Mucosa of descending colon (tissue), 3 donors: ENCODE measurements at regions not wholly inside any gene's neighbourhood (a gene's known extent, or its start where the extent isn't known, plus 50 kb on each side); places are given as distances from the start of the nearest gene placed in this dataset.
"Not testable (repeated sequence)": the region's sequence is repeated elsewhere in the genome, so short reads cannot be mapped to it uniquely, and the experiment has no call there.

Experiments
- ATAC-seq: fragments of 200-7000 bp; cut with Tn5 transposase; one replicate; pipeline ENCODE4 v1.9.1; 2020; ENCODE audit warnings: mild to moderate bottlenecking, moderate library complexity
- DNase-seq, 3 donors: peaks; one replicate each; pipeline ENCODE4 v3.0.0-alpha.2; 2020
- H3K36me3 ChIP-seq: fragments of 200-600 bp; one replicate; pipeline ENCODE4 v1.8.0; 2021; ENCODE audit warnings: low read depth, mild to moderate bottlenecking
- H3K4me1 ChIP-seq: fragments of 200-600 bp; one replicate; pipeline ENCODE4 v1.8.0; 2021; ENCODE audit warnings: low read depth, mild to moderate bottlenecking
- H3K4me3 ChIP-seq: fragments of 200-600 bp; one replicate; pipeline ENCODE4 v1.8.0; 2021; ENCODE audit warnings: mild to moderate bottlenecking
- H3K9me3 ChIP-seq: fragments of 200-600 bp; one replicate; pipeline ENCODE4 v1.8.0; 2021; ENCODE audit warnings: mild to moderate bottlenecking
- intact Hi-C, 2 donors: fragments of 100-400 bp; cut with DNase I in 1 of 2; cut with micrococcal nuclease in 1 of 2; formaldehyde crosslinking; loops; one replicate each; pipeline versions ENCODE4 v1.11.0 to v1.11.1; 2022; cut with DNase I, micrococcal nuclease
- TF ChIP-seq, protein P1 (sequence below): fragments of 200-600 bp; IDR thresholded peaks from one replicate; pipeline ENCODE4 v1.8.0; 2022; ENCODE audit warnings: antibody characterized with exemption, mild to moderate bottlenecking
- donor health status: DM: no; HTN: no; CAD: no; lungs with moderate emphysema.
- donor health status: DM: no; HTN: no; CAD: no.
- donor health status: DM: no; HTN: yes; CAD: no.

DNA sequence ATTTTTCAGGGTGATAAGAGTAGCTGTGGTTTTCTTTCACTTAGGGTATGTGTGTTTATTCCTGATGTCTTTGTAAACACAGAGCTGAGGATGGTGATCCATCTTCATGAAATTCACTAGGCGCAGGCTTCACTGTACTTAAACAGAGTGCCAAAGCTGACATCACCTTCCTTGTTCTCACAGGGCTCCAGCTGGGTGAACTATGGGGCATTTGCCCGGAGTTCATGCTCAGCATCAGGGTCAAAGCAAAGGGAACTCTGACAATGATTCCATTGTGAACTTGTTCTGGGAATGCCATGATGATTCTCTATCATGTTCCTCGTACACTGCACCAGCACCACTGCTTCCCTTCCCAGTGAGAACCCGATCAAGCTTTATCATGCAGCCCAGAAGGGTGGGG lies 184.8 kb upstream of the P2RY1 start:
- Histone ChIP-seq H3K4me1 (no peaks in the 10 kb centered on the region), H3K36me3 (no peaks in the 10 kb centered on the region), H3K9me3 (no peaks in the 10 kb centered on the region), H3K4me3 (no peak overlapping the region)
- TF ChIP-seq, protein P1, sequence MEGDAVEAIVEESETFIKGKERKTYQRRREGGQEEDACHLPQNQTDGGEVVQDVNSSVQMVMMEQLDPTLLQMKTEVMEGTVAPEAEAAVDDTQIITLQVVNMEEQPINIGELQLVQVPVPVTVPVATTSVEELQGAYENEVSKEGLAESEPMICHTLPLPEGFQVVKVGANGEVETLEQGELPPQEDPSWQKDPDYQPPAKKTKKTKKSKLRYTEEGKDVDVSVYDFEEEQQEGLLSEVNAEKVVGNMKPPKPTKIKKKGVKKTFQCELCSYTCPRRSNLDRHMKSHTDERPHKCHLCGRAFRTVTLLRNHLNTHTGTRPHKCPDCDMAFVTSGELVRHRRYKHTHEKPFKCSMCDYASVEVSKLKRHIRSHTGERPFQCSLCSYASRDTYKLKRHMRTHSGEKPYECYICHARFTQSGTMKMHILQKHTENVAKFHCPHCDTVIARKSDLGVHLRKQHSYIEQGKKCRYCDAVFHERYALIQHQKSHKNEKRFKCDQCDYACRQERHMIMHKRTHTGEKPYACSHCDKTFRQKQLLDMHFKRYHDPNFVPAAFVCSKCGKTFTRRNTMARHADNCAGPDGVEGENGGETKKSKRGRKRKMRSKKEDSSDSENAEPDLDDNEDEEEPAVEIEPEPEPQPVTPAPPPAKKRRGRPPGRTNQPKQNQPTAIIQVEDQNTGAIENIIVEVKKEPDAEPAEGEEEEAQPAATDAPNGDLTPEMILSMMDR, result no peak
- DNase-seq, result no peak
- intact Hi-C loops, result no loop called here
- ATAC-seq, result no peak

DNA sequence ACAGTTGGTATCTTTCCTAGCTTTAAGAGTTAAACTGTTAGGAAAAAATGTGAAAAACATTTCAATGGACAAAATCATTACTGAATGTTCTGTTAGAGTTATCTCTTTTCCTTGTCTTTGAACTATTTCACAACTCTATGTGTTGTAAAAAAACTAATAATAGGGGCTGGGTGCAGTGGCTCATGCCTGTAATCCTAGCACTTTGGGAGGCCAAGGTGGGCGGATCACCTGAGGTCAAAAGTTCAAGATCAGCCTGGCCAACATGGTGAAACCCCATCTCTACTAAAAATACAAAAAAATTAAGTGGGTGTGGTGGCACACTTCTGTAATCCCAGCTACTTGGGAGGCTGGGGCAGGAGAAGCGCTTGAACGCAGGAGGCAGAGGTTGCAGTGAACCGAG lies 184.0 kb upstream of the P2RY1 start:
- H3K9me3 ChIP-seq, intact Hi-C loops, H3K36me3 ChIP-seq, ATAC-seq, H3K4me1 ChIP-seq, H3K4me3 ChIP-seq, DNase-seq: not testable (repeated sequence)

DNA sequence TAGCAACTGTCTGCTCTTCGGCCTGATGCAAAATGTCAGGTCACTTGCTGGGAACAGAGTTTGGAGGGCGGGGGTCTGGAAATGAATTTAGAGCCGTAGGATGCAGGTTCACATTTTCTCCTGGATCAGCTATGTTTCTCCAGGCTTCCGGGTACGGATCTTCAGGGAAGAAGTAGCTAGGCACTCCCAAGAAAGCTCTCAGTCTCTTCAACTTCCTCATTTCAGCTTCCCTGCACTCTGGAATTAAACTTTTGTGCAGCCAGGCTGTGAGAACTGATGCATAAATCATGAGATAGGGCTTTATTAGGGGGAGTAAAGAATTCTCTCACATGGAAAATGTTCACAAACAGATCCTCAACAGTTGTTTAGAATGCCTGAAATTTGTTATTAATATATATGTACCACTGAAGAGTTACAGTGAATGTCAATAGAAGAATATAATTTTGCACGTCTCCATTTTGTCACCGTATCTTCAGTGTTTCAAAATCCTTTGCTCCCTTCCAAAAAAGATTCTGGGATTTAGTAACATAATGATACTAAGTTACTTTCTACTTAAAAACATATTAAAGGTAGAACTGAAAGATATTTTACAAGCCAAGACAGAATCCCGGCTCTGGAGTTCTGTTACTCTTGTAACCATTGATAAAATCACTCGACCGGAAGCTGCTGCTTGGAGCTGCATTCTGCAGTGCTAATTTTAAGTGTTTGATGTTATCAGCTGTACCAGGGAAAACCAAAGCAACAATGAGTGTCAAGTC lies 178.5 kb upstream of the P2RY1 start:
- ATAC-seq (no peak), DNase-seq (no peak)
- H3K9me3 ChIP-seq, result no peaks in the 10 kb centered on the region
- no peak overlapping the region for H3K4me3 ChIP-seq
- no peaks in the 10 kb centered on the region for H3K36me3 ChIP-seq
- TF ChIP-seq, protein P1, result no peak
- H3K4me1 ChIP-seq, result no peaks in the 10 kb centered on the region
- intact Hi-C loops, result no loop called here

DNA sequence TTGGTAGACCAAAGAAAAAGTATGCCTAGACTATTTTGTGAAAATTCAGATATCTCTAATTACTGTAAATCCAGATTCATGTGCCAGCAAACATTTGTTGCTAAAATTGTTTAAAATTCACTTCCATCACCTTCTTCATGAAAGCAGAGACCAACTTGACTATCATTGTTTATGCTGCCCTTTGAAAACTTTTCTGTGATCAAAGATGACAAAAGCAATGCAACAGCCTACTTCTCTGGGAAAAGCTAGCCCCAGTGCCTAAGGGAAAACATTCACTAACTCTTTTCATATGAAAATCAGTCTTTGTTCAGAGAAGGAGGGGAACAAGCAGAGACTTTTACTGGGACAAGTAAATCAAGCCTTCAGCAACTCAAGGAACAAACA lies 178.0 kb upstream of the P2RY1 start:
- TF ChIP-seq, protein P1, result no peak
- Histone ChIP-seq H3K36me3 (no peaks in the 10 kb centered on the region), H3K9me3 (no peaks in the 10 kb centered on the region), H3K4me1 (no peaks in the 10 kb centered on the region), H3K4me3 (no peak overlapping the region)
- DNase-seq (no peak), ATAC-seq (no peak)
- intact Hi-C loops, result no loop called here

DNA sequence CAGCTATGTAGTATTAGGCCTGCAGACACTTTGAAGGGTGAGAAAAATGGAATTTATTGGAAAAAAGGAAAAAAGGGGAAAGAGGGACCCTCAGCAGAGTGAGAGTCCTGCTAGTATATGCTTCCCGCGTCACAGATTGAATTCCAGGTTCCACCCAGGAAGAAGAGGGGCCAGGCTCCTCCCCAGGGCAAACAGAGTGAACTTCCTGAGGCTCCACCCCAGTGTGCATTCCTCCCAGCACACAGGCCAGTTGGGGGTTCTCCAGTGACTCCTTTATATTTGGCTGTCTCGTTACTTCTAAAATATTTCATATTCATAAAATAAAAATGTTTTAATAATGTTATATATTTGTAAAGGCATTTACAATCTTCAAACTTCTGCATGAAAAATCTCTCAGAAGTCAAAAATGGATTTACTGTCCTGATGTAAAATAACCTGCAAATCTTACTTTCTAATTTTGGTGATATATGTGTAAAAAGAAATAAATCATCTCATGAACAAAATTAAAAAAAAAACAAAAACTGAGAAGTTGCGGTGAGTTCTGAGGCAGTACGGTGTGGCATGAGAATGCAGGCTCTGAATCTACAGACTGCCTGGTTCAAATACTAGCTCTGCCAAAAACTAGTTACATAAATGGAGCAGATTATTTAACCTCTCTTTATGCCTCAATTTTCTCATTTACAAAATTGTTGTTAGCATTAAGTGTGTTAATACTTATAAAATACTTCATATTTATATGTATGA lies 175.8 kb upstream of the P2RY1 start:
- Histone ChIP-seq H3K36me3 (no peaks in the 10 kb centered on the region), H3K4me3 (no peak overlapping the region), H3K4me1 (no peaks in the 10 kb centered on the region), H3K9me3 (no peaks in the 10 kb centered on the region)
- TF ChIP-seq, protein P1, result no peak
- intact Hi-C loops, result no loop called here
- ATAC-seq (no peak), DNase-seq (no peak)

DNA sequence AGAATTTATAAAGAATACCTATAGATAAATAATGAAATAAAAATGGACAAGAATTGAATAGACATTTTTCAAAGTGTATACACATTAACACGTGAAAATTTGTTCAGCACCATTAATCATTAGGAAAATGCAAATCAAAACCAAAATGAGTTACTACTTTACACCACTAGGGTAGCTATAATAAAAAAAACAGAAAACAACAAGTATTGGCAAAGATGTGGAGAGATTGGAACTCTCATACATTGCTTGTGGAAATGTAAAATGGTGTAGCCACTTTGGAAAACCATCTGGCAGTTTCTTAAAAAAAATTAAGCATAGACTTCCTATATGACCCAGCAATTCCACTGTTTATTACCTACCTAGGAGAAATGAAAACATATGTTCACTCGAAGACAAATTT lies 172.8 kb upstream of the P2RY1 start:
- DNase-seq, result no peak
- H3K4me1 ChIP-seq, result no peaks in the 10 kb centered on the region
- TF ChIP-seq, protein P1, result no peak
- intact Hi-C loops, result no loop called here
- no peaks in the 10 kb centered on the region for H3K36me3 ChIP-seq
- no peak for ATAC-seq
- H3K9me3 ChIP-seq, result no peaks in the 10 kb centered on the region
- no peak overlapping the region for H3K4me3 ChIP-seq
